HG03342 (cell line): ENCODE measurements at regions not wholly inside any gene's neighbourhood (a gene's known extent, or its start where the extent isn't known, plus 50 kb on each side); places are given as distances from the start of the nearest gene placed in this dataset.

Source experiments
- ATAC-seq: cut with Tn5 transposase; IDR thresholded peaks from one replicate; pipeline ENCODE4 v1.9.1; 2021; ENCODE audit warnings: mild to moderate bottlenecking, moderate library complexity; ENCODE audit not compliant: unreplicated experiment

GRCh38 chr2:153197402-153198386 is 280.9 kb downstream of the RPRM start:
- no peak for ATAC-seq

- ATAC-seq = no peak
Measured at GRCh38 chr2:153196378-153197058, 282.0 kb downstream of the RPRM start.

- no peak for ATAC-seq
Measured at GRCh38 chr2:153195342-153195741, 283.2 kb downstream of the RPRM start.

- ATAC-seq = no peak
Measured at GRCh38 chr2:153189091-153189888, 289.3 kb downstream of the RPRM start.

GRCh38 chr2:153179808-153180207 is 298.8 kb downstream of the RPRM start:
- no peak for ATAC-seq

- no peak for ATAC-seq
Measured at GRCh38 chr2:153169609-153170008, 309.0 kb downstream of the RPRM start.

- no peak for ATAC-seq
Measured at GRCh38 chr2:153165021-153165420, 313.5 kb downstream of the RPRM start.

GRCh38 chr2:153163055-153163454 is 315.5 kb downstream of the RPRM start:
- ATAC-seq = peak; percentile 58

GRCh38 chr2:153156743-153157142 is 321.8 kb downstream of the RPRM start:
- ATAC-seq = no peak

- ATAC-seq = no peak
Measured at GRCh38 chr2:153152036-153152435, 326.5 kb downstream of the RPRM start.

GRCh38 chr2:153145470-153145978 is 333.0 kb downstream of the RPRM start:
- no peak for ATAC-seq

- ATAC-seq = no peak
Measured at GRCh38 chr2:153143540-153143939, 335.0 kb downstream of the RPRM start.

- no peak for ATAC-seq
Measured at GRCh38 chr2:153140498-153140897, 338.1 kb downstream of the RPRM start.

- ATAC-seq = no peak
Measured at GRCh38 chr2:153138651-153139375, 339.7 kb downstream of the RPRM start.

GRCh38 chr2:153136216-153136615 is 342.3 kb downstream of the RPRM start:
- ATAC-seq = no peak

GRCh38 chr2:153134725-153135124 is 343.8 kb downstream of the RPRM start:
- ATAC-seq = no peak

- no peak for ATAC-seq
Measured at GRCh38 chr2:153133716-153134115, 344.8 kb downstream of the RPRM start.

GRCh38 chr2:153132418-153132817 is 346.1 kb downstream of the RPRM start:
- no peak for ATAC-seq

- no peak for ATAC-seq
Measured at GRCh38 chr2:153115141-153115540, 363.4 kb downstream of the RPRM start.

GRCh38 chr2:153110486-153110885 is 368.1 kb downstream of the RPRM start:
- ATAC-seq = no peak
